HG03060 (cell line): ENCODE measurements at regions not wholly inside any gene's neighbourhood (a gene's known extent, or its start where the extent isn't known, plus 50 kb on each side); places are given as distances from the start of the nearest gene placed in this dataset.
"Not testable (repeated sequence)": the region's sequence is repeated elsewhere in the genome, so short reads cannot be mapped to it uniquely, and the experiment has no call there.

Experiments used
- ATAC-seq: cut with Tn5 transposase; IDR thresholded peaks from one replicate; pipeline ENCODE4 v1.9.1; 2021; ENCODE audit warnings: low read depth, moderate number of reproducible peaks; ENCODE audit not compliant: unreplicated experiment

DNA sequence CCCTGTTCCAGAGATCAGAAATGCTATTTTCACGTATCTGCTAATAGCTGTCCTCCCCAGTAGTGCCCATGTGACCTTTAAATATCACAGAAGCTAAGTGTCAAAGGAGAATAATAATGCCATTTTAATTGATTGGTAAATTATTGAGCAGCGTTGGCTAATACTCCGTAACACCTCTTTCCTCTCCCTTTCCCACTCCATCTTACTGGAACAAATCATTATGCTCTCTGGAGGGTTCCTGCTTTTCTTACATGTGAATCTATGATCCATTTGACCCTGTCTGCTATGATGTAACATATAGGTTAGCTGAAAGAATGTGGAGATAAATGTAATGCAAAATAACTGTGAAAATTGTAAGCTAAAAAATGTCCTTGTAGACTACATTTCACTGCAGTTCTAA is 383.6 kb upstream of the GYPC start:
- no peak for ATAC-seq

DNA sequence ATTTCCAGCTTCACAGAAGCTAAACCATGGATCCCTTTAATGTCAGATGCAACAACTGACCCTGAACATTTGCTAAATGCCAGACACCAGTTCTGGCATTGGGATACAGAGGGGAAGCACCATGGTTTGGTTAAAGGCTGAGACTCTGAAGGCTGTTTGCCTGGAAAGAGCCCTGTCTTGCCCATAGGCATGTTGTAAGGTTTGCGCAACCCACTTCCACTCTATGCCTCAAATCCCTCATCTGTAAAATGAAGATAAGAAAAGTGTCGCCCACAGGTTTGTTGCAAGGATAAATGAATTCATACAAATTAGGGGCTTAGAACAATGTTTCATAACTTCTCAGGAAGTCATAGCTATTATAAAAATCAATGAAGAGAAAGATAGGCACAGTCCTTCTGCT is 380.9 kb upstream of the GYPC start:
- no peak for ATAC-seq

DNA sequence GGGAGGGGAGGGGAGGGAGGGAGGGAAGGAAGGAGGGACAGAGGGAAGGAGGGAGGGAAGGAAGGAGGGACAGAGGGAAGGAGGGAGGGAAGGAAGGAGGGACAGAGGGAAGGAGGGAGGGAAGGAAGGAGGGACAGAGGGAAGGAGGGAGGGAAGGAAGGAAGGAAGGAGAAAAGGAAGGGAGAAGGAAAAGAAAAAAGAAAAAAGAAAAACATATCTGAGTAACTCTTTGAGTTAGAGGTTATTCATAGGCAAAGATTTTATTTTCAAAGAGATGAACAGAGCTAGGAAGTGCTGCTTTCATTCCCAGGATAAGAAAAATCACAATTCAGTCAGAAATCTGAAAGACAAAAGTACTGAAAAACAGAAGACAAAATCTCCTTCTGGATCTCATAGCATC is 379.7 kb upstream of the GYPC start:
- not testable (repeated sequence) for ATAC-seq

DNA sequence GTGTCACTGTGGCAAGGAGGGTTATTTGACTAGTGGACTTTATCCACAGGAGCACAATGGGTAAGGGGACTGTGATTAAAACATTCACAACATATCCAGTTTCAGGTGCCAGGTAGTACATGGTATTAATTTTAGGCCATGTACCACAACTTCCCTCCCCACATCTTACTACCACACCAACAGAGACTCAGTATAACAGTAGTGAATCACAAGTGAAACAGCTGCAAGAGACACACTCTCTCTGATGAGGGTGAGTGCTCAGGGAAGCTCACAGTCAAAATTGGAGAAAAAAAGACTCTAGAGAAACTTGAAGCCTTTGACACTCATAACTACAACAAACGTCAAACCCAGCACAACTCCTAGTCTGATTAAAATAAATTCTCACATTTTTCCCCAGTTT is 367.6 kb upstream of the GYPC start:
- no peak for ATAC-seq

DNA sequence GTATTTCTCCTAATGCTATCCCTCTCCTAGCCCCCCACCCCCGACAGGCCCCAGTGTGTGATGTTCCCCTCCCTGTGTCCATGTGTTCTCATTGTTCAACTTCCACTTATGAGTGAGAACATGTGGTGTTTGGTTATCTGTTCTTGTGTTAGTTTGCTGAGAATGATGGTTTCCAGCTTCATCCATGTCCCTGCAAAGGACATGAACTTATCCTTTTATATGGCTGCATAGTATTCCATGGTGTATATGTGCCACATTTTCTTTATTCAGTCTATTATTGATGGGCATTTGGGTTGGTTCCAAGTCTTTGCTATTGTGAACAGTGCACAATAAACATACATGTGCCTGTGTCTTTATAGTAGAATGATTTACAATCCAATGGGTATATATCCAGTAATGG is 362.0 kb upstream of the GYPC start:
- ATAC-seq: not testable (repeated sequence)

DNA sequence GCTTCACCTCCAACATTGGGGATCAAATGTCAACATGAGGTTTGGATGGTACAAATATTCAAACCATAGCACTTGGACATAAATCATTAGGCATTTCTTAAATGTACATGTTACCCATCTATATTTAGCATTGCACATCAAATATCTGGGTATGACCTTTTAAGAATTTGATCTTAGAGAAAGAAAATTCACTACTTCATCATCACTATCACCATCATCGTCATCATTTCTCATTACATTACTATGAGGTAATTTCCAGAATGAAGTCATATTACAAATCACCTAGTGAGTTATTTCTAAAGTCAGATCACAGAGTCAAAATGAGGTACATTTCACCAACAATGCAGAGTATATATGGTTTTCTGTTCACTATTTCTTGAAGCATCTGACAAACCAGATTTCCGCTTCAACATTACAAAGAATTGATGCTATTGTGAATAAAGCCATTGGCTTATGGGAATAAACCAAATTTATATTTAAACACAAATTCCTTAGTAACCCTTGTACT is 356.4 kb upstream of the GYPC start:
- ATAC-seq: no peak

DNA sequence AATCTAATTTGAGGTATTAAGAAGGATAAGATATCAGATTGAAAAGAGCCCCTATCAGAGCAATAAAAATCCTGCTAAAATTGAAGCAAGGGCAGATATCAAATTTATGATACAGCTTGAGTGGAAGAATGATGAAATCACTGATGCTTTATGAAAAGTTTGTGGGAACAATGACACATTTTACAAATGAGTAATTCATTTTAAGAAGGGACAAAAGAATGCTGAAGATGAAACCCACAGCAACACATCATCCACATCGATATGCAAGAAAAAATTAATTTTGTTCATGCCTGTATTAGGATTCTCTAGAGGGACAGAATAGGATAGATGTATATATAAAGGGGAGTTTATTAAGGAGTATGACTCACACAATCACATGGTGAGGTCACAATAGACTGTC is 355.6 kb upstream of the GYPC start:
- no peak for ATAC-seq

DNA sequence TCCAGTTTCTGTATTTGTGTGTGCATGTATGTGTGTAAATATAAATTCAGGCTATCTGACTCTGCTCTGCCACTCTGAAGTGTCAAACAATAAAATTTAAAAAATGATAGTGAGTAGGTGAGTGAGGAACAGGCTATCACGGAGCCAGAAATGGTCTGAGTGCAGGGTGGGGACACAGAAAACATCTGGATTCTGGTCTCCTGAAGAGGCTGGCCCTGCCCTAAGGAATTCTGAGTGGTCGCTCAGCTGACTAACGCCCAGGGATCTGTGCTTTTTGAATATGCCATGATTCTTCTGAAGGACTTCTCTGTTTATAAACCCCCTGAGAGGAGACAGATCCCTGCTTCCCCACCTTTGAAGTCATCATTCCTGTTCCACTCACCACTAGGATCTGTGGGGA is 353.9 kb upstream of the GYPC start:
- ATAC-seq: no peak

DNA sequence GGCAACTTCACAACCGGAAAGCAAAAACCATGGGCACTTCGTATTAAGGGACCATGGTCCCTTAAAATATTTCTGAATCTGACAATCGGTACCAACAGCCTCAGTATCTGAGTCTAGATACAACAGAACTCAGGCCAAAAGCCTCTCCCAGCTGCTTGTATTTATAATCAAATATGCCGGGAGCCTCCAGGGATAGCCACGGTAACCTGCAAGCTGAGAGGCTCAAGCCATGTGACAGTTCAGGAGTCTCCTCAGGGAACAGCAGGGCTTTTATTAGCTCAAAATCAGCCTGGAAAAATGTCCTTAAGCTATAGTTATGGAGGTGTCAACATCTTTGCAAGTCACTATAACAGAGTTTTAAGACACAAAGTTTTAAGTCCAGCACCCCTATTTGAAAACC is 352.8 kb upstream of the GYPC start:
- ATAC-seq: no peak

DNA sequence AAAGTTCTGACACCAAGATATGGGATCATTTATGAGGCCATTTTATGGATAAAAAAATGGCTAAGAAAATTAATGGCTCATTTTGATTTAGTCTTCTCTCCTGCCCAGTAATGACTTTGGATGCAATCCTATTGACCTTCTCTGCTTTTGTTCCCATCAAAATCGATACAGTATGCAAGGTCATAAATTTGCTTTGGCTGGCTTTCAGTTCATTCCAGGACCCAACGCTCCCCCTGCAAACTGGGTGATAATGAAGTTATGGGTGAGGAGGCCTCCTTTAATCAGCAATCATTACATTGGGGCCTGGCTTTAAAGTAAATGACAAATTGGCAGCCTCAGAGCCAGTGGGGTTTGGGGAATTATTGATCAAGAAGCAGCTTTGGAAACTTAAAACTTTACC is 351.8 kb upstream of the GYPC start:
- ATAC-seq: no peak

DNA sequence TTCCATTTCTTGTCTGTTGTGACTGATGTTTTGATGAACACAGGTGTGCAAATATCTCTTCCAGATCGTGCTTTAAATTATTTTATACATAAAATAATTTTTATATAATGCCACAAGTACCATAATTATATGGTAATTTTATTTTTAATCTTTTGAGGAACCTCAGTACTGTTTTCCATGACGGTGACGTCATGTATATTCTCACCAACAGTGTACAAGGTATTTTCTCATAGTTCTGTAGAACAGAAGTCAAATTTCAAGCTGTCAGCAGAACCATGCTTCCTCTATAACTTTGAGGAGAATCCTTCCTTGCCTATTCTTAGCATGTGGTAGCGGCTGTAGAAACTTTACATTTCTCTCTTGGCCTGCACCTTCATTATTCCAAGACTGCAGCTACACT is 349.4 kb upstream of the GYPC start:
- ATAC-seq: no peak

DNA sequence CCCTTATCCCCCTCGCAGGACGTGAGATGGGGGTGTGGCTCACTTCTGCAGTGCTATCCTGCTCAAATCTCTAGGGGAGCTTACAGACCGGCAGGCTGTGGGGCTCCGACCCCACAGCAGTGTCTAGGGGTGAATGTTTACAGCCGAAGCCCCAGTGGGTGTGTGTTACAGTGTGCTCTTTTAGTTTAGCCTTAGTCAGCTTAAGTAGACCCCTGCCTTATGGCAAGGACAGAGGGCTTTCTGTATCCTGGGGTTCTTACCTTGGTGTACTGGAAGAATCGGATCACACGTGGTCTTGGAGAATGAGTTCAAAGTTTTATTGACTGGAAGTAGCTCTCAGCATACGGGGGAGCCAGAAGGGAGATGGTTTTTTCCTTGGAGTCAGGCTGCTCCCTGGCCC is 348.2 kb upstream of the GYPC start:
- no peak for ATAC-seq

DNA sequence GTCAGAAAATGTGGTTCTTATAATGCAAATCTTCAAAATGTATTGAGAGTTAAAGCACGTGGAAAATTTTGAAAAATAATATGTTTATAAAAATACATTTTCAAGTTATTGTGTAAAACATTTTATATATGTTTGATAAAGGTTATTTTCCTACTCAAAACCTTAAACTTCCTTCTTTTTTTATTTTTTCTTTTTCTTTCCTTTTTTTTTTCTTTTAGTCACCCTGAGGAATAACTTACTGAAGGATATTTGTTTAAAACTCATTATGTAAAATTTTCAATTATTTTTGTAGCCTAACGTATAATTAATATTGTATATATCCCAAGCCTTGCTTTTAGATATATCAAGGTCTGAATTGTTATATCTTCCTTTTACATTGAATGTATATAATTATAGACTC is 346.8 kb upstream of the GYPC start:
- no peak for ATAC-seq

DNA sequence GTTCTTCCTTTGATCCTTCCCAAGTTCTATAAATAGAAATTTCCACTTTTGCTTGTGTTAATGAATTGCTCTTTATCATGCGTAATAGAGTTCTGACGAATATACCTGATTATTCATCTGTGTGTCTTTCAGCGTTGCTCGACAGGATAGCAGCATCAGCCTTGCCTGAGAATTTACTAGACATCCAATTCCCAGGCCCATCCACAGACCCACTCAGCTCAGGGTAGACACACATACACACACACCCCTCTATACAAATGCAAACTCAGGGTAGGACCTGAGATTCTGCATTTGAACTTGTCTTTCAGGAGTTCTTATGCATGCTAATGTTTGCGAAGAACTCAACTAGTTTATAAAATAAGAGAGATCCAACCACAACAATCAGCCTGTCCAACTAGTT is 343.4 kb upstream of the GYPC start:
- no peak for ATAC-seq

DNA sequence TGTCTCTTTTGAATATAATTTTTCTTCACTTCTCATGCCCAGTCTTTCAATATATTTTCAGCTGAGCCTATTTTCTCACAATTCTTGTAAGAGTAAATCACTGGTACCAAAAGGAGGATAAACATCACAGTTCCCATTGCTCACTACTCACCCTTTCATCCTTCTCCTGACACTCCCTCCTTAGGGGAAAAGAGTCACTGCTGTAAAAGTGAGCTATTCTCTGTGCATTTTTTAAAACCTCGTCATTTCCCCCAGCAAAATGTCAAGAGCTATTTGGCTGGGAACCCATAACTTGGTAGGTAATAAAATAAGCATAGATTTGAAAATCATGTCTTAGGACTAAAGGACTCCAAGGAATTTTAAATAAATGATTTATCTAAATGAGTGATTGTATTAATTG is 340.1 kb upstream of the GYPC start:
- ATAC-seq: no peak

DNA sequence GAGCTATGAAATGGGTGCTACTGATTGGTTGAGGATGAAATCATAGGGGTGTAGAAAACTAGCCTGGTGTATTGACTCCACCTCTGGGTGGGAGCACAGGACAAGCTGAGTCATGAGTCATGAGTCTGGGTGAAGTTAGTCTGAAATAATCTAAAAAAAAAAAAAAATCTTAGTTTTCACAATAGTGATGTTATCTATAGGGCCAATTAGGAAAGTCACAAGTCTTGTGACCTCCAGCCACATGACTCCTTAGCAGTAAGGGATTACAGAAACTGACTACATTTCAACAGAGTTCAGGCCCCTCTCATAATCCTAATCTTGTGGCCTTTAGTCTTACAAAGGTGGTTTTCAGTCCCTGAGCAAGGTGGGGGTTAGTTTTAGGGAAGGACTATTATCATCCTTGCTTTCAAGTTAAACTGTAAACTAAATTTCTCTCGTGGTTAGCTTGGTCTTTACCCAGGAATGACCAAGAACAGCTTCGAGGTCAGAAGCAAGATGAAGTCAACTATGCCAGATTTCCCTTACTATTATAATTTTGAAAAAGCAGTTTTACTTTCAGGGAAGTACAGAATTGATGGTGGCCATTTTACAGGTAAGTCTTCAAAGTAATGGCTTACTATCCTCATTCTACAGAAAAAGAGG is 338.0 kb upstream of the GYPC start:
- no peak for ATAC-seq

DNA sequence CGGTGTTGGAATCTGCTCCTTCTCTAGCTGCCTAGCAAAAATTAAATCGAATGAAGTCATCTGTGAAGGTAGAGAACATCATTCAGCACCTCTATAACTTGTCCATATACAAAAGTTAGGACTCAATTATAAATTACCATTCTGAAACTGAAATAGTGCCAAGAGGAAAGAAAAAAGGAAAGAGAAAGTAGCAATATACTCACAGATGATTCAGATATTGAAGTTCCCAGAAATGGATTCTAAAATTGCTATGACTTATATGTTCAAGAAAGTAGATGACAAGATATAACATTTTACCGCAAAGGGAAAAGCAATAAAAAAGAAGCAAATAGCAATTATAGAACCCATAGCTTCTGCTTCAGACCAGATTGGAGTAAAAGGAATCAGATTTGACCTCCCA is 333.6 kb upstream of the GYPC start:
- ATAC-seq: no peak

DNA sequence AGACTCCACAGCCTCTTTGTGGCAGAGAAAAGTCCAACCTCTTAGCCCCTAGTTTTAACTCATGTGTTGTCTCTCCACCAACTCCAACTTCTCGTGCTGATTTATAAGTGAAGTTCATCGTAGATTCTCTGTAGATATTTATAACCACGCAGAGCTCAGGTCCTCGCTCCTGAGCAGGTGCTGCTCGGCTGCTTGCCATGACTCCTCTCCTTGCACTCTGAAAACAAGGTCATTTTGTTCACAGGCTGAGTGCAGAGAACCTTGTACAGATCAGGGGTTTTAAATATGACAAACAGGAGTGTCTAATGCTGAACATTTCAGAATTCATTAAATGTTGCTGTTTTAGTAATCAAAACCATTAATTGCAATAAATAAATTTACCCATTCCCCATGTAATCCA is 330.8 kb upstream of the GYPC start:
- ATAC-seq: no peak

DNA sequence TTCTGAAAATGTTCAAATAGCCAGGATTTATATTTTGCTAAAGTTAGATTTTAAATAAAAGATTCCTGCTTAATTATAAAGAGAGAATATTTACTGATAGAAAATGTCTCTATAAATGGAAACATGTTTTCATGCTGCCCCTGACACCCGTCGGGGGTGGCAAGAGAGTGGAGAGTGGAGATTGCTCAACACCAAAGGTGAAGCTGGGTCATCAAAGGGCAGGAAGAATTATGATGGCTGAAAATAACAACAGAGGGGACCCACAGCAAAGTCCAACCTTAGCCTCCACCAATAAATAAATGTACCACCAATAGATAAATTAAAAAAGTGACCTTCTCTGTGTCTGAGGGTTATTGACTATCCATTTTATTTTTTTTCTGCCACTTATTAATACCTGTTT is 326.8 kb upstream of the GYPC start:
- ATAC-seq: no peak

DNA sequence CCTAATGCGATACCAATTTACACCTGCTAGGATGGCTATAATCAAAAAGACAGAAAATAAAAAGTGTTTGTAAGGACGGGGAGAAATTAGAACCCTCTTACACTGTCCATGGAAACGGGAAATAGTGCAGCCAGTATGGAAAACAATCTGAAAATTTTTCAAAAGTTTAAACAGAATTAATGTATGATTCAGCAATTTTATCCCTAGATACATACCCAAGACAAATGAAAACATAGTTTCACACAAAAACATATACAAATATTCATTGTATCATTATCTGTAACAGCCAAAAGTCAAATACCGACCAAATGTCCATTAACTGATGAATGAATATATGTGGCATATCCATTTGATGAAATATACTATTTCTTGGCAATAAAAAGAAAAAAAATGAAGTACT is 313.5 kb upstream of the GYPC start:
- no peak for ATAC-seq

DNA sequence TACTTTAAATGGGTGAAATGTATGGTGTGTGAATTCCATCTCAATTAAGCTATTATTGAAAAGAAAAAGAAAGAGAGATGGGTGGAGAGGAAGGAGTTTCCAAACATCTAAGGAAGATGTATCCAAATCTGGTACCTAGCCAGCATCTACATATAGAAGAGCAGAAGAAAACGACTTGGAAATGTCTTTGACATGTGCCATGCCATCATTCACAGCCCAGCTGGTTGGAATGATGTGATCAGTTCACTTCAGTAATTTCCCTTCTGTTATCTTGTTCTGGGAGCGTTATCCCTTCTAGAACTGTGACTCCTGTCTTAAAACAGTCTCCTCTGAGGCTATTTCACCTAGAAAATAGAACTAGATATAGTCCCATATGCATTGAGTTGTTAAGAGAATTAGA is 312.8 kb upstream of the GYPC start:
- no peak for ATAC-seq

DNA sequence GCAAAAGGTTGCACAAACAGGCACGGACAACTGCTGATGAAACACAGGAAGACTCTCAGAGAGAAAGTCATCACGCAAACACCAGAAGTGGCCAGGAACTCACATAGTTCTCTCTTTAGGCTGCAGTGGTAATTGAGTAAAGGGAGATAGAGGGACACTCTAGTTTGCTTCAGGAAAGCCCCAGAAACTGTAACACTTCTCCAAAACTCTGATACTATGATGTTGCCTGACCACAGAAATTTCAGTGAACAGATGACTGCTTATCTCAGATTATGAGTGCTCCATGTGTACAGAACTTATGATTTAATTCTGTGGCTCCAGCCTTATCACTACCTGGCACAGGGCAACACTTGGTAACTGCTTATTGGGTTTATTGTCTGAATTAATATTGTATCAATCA is 311.5 kb upstream of the GYPC start:
- no peak for ATAC-seq

DNA sequence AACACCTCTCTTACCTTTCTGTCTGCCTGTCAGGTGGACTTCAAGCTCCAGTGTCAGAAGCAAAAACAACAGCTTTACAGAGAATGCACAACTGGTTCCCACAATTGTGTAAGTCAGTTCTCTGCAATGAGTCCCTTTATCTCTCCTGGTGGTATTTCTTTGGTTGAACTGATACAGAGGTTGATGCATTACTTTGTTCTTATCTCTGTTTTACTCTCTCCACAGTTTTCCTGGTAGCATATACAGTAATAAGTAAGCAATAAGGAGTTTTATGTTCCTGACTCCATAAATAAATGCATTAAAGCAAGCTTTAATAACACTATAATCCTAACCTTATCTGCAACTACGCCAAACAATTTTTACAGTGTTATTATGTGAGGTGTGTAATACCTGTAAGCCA is 310.3 kb upstream of the GYPC start:
- no peak for ATAC-seq
